CD8-positive, alpha-beta memory T cell (primary cell): ENCODE measurements at regions not wholly inside any gene's neighbourhood (a gene's known extent, or its start where the extent isn't known, plus 50 kb on each side); places are given as distances from the start of the nearest gene placed in this dataset.

Experiments
- CTCF ChIA-PET: fragments of 350-600 bp; sonication (Branson Sonifier 250); formaldehyde crosslinking; loops from one replicate; lab custom pipeline; 2021; ENCODE audit warnings: antibody characterized with exemption; lab: Charles Lee
- POLR2A ChIA-PET: fragments of 350-600 bp; sonication (Branson Sonifier 250); formaldehyde crosslinking; loops from one replicate; lab custom pipeline; 2021; ENCODE audit warnings: antibody characterized with exemption; lab: Charles Lee
- DNase-seq, 5 donors: peaks; one replicate each; pipeline versions ENCODE4 v3.0.0 to v3.0.0-alpha.2; 2020 to 2022; ENCODE audit warnings: mixed read lengths in 1 of 5
- H3K27ac ChIP-seq: one replicate; pipeline ENCODE4 v1.7.0; 2013; ENCODE audit warnings: low read depth, mild to moderate bottlenecking, low read length, moderate library complexity
- H3K27me3 ChIP-seq: 2 replicates; pipeline ENCODE4 v1.7.0; 2013; ENCODE audit warnings: low read length, mild to moderate bottlenecking; ENCODE audit not compliant: insufficient read depth, poor library complexity, severe bottlenecking
- H3K36me3 ChIP-seq: 2 replicates; pipeline ENCODE4 v1.7.0; 2013; ENCODE audit warnings: mild to moderate bottlenecking, low read length, moderate library complexity; ENCODE audit not compliant: insufficient read depth
- H3K4me1 ChIP-seq: 2 replicates; pipeline ENCODE4 v1.7.0; 2013; ENCODE audit warnings: mild to moderate bottlenecking, low read length, moderate library complexity; ENCODE audit not compliant: insufficient read depth
- H3K4me3 ChIP-seq: 2 replicates; pipeline ENCODE4 v1.7.0; 2013; ENCODE audit warnings: mild to moderate bottlenecking, low read length
- H3K9me3 ChIP-seq: 2 replicates; pipeline ENCODE4 v1.7.0; 2013; ENCODE audit warnings: mild to moderate bottlenecking, low read length
- H3K27ac Mint-ChIP-seq, 8 donors: one replicate each; pipeline ENCODE4 v1.8.0; 2020 to 2021; ENCODE audit warnings: mixed read lengths in 8 of 8, mild to moderate bottlenecking in 6 of 8, inconsistent platforms in 3 of 8, moderate library complexity in 3 of 8
- H3K27me3 Mint-ChIP-seq, 2 donors: one replicate each; pipeline ENCODE4 v1.8.0; 2020 to 2021; ENCODE audit warnings: mixed read lengths in 2 of 2, mild to moderate bottlenecking in 1 of 2, moderate library complexity in 1 of 2
- H3K36me3 Mint-ChIP-seq, 3 donors: one replicate each; pipeline ENCODE4 v1.8.0; 2020 to 2021; ENCODE audit warnings: mixed read lengths in 3 of 3, inconsistent platforms in 1 of 3, mild to moderate bottlenecking in 1 of 3
- H3K4me1 Mint-ChIP-seq, 3 donors: one replicate each; pipeline ENCODE4 v1.8.0; 2020 to 2021; ENCODE audit warnings: mixed read lengths in 3 of 3, inconsistent platforms in 1 of 3, mild to moderate bottlenecking in 1 of 3
- H3K4me3 Mint-ChIP-seq, 7 donors: one replicate each; pipeline ENCODE4 v1.8.0; 2020 to 2021; ENCODE audit warnings: mixed read lengths in 7 of 7, mild to moderate bottlenecking in 6 of 7, moderate library complexity in 4 of 7, inconsistent platforms in 2 of 7
- H3K9me3 Mint-ChIP-seq, 5 donors: one replicate each; pipeline ENCODE4 v1.8.0; 2020 to 2022; ENCODE audit warnings: mixed read lengths in 5 of 5, mild to moderate bottlenecking in 3 of 5, moderate library complexity in 2 of 5, inconsistent platforms in 1 of 5

GRCh38 chr10:106158241-106158640, 1006.3 kb downstream of the SORCS1 start:
- CTCF ChIA-PET, result no interaction called here
- no peak overlapping the region for H3K27ac ChIP-seq

GRCh38 chr10:106147021-106147420, 1017.5 kb downstream of the SORCS1 start:
- POLR2A ChIA-PET, result no interaction called here

More at GRCh38 chr10:106158241-106158640, 1006.3 kb downstream of the SORCS1 start:
- Histone ChIP-seq H3K27me3 (no peaks in the 10 kb centered on the region), H3K4me3 (no peak overlapping the region), H3K36me3 (no peaks in the 10 kb centered on the region), H3K4me1 (no peaks in the 10 kb centered on the region), H3K9me3 (no peaks in the 10 kb centered on the region)
- POLR2A ChIA-PET, result no interaction called here
- H3K27ac Mint-ChIP-seq, result no peak overlapping the region
- H3K27me3 Mint-ChIP-seq, result no peaks in the 10 kb centered on the region
- H3K36me3 Mint-ChIP-seq, result no peaks in the 10 kb centered on the region
- H3K9me3 Mint-ChIP-seq, result peaks cover 7 to 39% (median 11%) of the 10 kb centered on the region in 5 donors
- H3K4me3 Mint-ChIP-seq, result no peak overlapping the region
- no peak for DNase-seq
- no peaks in the 10 kb centered on the region for H3K4me1 Mint-ChIP-seq

GRCh38 chr10:106139915-106140314, 1024.6 kb downstream of the SORCS1 start:
- Mint-ChIP-seq H3K9me3 (peaks cover 2 to 14% (median 5%) of the 10 kb centered on the region in 5 donors), H3K4me3 (no peak overlapping the region), H3K4me1 (no peaks in the 10 kb centered on the region), H3K27ac (no peak overlapping the region), H3K36me3 (no peaks in the 10 kb centered on the region), H3K27me3 (no peaks in the 10 kb centered on the region)
- no peak overlapping the region for H3K27ac ChIP-seq
- CTCF ChIA-PET, result no interaction called here
- POLR2A ChIA-PET, result no interaction called here
- H3K27me3 ChIP-seq, result no peaks in the 10 kb centered on the region
- H3K36me3 ChIP-seq, result no peaks in the 10 kb centered on the region
- DNase-seq, result no peak
- no peaks in the 10 kb centered on the region for H3K4me1 ChIP-seq
- no peak overlapping the region for H3K4me3 ChIP-seq
- H3K9me3 ChIP-seq, result no peaks in the 10 kb centered on the region

More at GRCh38 chr10:106147021-106147420, 1017.5 kb downstream of the SORCS1 start:
- Mint-ChIP-seq H3K4me3 (no peak overlapping the region), H3K4me1 (no peaks in the 10 kb centered on the region), H3K9me3 (peaks cover 5 to 35% (median 10%) of the 10 kb centered on the region in 5 donors), H3K27ac (no peak overlapping the region), H3K36me3 (no peaks in the 10 kb centered on the region), H3K27me3 (no peaks in the 10 kb centered on the region)
- CTCF ChIA-PET, result no interaction called here
- H3K4me3 ChIP-seq, result no peak overlapping the region
- no peaks in the 10 kb centered on the region for H3K9me3 ChIP-seq
- H3K36me3 ChIP-seq, result no peaks in the 10 kb centered on the region
- no peaks in the 10 kb centered on the region for H3K4me1 ChIP-seq
- no peaks in the 10 kb centered on the region for H3K27me3 ChIP-seq
- no peak overlapping the region for H3K27ac ChIP-seq
- DNase-seq, result no peak

- H3K4me3 ChIP-seq, result no peak overlapping the region
- H3K4me1 ChIP-seq, result no peaks in the 10 kb centered on the region
- Mint-ChIP-seq H3K4me3 (no peak overlapping the region), H3K27me3 (no peaks in the 10 kb centered on the region), H3K27ac (no peak overlapping the region), H3K4me1 (no peaks in the 10 kb centered on the region), H3K9me3 (peaks cover 2 to 10% (median 5%) of the 10 kb centered on the region in 5 donors), H3K36me3 (no peaks in the 10 kb centered on the region)
- POLR2A ChIA-PET, result no interaction called here
- no peak overlapping the region for H3K27ac ChIP-seq
- H3K9me3 ChIP-seq, result no peaks in the 10 kb centered on the region
- no peak for DNase-seq
- H3K36me3 ChIP-seq, result no peaks in the 10 kb centered on the region
- CTCF ChIA-PET, result no interaction called here
- H3K27me3 ChIP-seq, result no peaks in the 10 kb centered on the region
Observed at GRCh38 chr10:106136175-106136574, 1028.3 kb downstream of the SORCS1 start.

- CTCF ChIA-PET, result no interaction called here
Observed at GRCh38 chr10:106134326-106135000, 1030.0 kb downstream of the SORCS1 start.

GRCh38 chr10:106133451-106133850, 1031.1 kb downstream of the SORCS1 start:
- Histone ChIP-seq H3K9me3 (no peaks in the 10 kb centered on the region), H3K36me3 (no peaks in the 10 kb centered on the region), H3K4me1 (no peaks in the 10 kb centered on the region), H3K27ac (no peak overlapping the region), H3K27me3 (no peaks in the 10 kb centered on the region), H3K4me3 (no peak overlapping the region)
- H3K4me1 Mint-ChIP-seq, result no peaks in the 10 kb centered on the region
- no peak overlapping the region for H3K27ac Mint-ChIP-seq
- ChIA-PET CTCF (no interaction called here), POLR2A (no interaction called here)
- DNase-seq, result no peak
- no peak overlapping the region for H3K4me3 Mint-ChIP-seq
- peaks cover 3 to 17% (median 8%) of the 10 kb centered on the region in 5 donors for H3K9me3 Mint-ChIP-seq
- no peaks in the 10 kb centered on the region for H3K36me3 Mint-ChIP-seq
- no peaks in the 10 kb centered on the region for H3K27me3 Mint-ChIP-seq

More at GRCh38 chr10:106134326-106135000, 1030.0 kb downstream of the SORCS1 start:
- Histone ChIP-seq H3K4me3 (no peak overlapping the region), H3K27ac (no peak overlapping the region), H3K36me3 (no peaks in the 10 kb centered on the region), H3K27me3 (no peaks in the 10 kb centered on the region), H3K9me3 (no peaks in the 10 kb centered on the region), H3K4me1 (no peaks in the 10 kb centered on the region)
- peaks cover 2 to 10% (median 5%) of the 10 kb centered on the region in 5 donors for H3K9me3 Mint-ChIP-seq
- H3K27ac Mint-ChIP-seq, result no peak overlapping the region
- H3K27me3 Mint-ChIP-seq, result no peaks in the 10 kb centered on the region
- H3K4me1 Mint-ChIP-seq, result no peaks in the 10 kb centered on the region
- POLR2A ChIA-PET, result no interaction called here
- DNase-seq, result no peak
- no peaks in the 10 kb centered on the region for H3K36me3 Mint-ChIP-seq
- no peak overlapping the region for H3K4me3 Mint-ChIP-seq

- CTCF ChIA-PET, result no interaction called here
- POLR2A ChIA-PET, result no interaction called here
- no peaks in the 10 kb centered on the region for H3K36me3 ChIP-seq
- H3K27me3 ChIP-seq, result no peaks in the 10 kb centered on the region
- H3K9me3 Mint-ChIP-seq, result peaks cover 3 to 17% (median 8%) of the 10 kb centered on the region in 5 donors
- no peaks in the 10 kb centered on the region for H3K4me1 Mint-ChIP-seq
- no peaks in the 10 kb centered on the region for H3K9me3 ChIP-seq
- no peaks in the 10 kb centered on the region for H3K4me1 ChIP-seq
- no peak for DNase-seq
- no peaks in the 10 kb centered on the region for H3K27me3 Mint-ChIP-seq
- H3K27ac ChIP-seq, result no peak overlapping the region
- H3K4me3 ChIP-seq, result no peak overlapping the region
- H3K4me3 Mint-ChIP-seq, result no peak overlapping the region
- H3K27ac Mint-ChIP-seq, result no peak overlapping the region
- no peaks in the 10 kb centered on the region for H3K36me3 Mint-ChIP-seq
Observed at GRCh38 chr10:106132956-106133355, 1031.5 kb downstream of the SORCS1 start.

GRCh38 chr10:106114656-106115186, 1049.8 kb downstream of the SORCS1 start:
- Mint-ChIP-seq H3K36me3 (no peaks in the 10 kb centered on the region), H3K27me3 (no peaks in the 10 kb centered on the region), H3K4me3 (no peak overlapping the region), H3K27ac (no peak overlapping the region), H3K4me1 (no peaks in the 10 kb centered on the region), H3K9me3 (peaks cover 9 to 36% (median 26%) of the 10 kb centered on the region in 5 donors)
- H3K27me3 ChIP-seq, result no peaks in the 10 kb centered on the region
- no peaks in the 10 kb centered on the region for H3K9me3 ChIP-seq
- no peaks in the 10 kb centered on the region for H3K4me1 ChIP-seq
- POLR2A ChIA-PET, result no interaction called here
- no peak for DNase-seq
- no peaks in the 10 kb centered on the region for H3K36me3 ChIP-seq
- no peak overlapping the region for H3K4me3 ChIP-seq
- CTCF ChIA-PET, result no interaction called here
- no peak overlapping the region for H3K27ac ChIP-seq
